SK-N-SH (cell line): ENCODE measurements at regions not wholly inside any gene's neighbourhood (a gene's known extent, or its start where the extent isn't known, plus 50 kb on each side); places are given as distances from the start of the nearest gene placed in this dataset.

Experiments used
- CTCF ChIA-PET: fragments of 300-600, 350-600 bp; formaldehyde crosslinking; extraction: SDS; loops from one replicate; lab custom pipeline; 2021; lab: Yijun Ruan, JAX
- POLR2A ChIA-PET: fragments of 350-600 bp; sonication (Branson Sonifier 250); formaldehyde crosslinking; extraction: SDS; loops from one replicate; lab custom pipeline; 2020; ENCODE audit warnings: antibody characterized with exemption, inconsistent platforms; lab: Yijun Ruan, JAX
- DNase-seq: peaks from one replicate; pipeline ENCODE4 v3.0.0; 2012
- H2AFZ ChIP-seq: fragments of 200-600 bp; sonication (generic); 2 replicates; pipeline ENCODE4 v1.8.1; 2016; ENCODE audit warnings: antibody characterized with exemption, mild to moderate bottlenecking, low read depth
- H3F3A ChIP-seq: fragments of 200-600 bp; sonication (generic); replicated peaks from 2 replicates; pipeline ENCODE3; 2016; ENCODE audit warnings: antibody characterized with exemption, mild to moderate bottlenecking; ENCODE audit not compliant: insufficient read depth
- H3K27ac ChIP-seq, 2 experiments: fragments of 200-500 bp in 1 of 2; fragments of 200-600 bp in 1 of 2; sonication (Bioruptor generic) in 1 of 2; sonication (generic), shearing (Covaris generic) in 1 of 2; 2 replicates each; pipeline versions ENCODE4 v1.5.1 to v1.6.1; 2014 to 2016; ENCODE audit warnings: low read depth in 2 of 2, inconsistent platforms in 1 of 2, low read length in 1 of 2, mild to moderate bottlenecking in 1 of 2, mixed read lengths in 1 of 2
- H3K27me3 ChIP-seq: fragments of 200-600 bp; sonication (generic), shearing (Covaris generic); 2 replicates; pipeline ENCODE4 v1.6.1; 2016; ENCODE audit warnings: mixed run types; ENCODE audit not compliant: insufficient read depth
- H3K36me3 ChIP-seq, 2 experiments: fragments of 200-500 bp in 1 of 2; fragments of 200-600 bp in 1 of 2; sonication (Bioruptor generic) in 1 of 2; sonication (generic) in 1 of 2; replicated peaks in 1 of 2; 2 replicates each; pipeline versions ENCODE3 to v1.5.1; 2014 to 2016; ENCODE audit warnings: low read length in 1 of 2, mild to moderate bottlenecking in 1 of 2; ENCODE audit not compliant: insufficient read depth in 2 of 2, control insufficient read depth in 1 of 2
- H3K4me1 ChIP-seq, 2 experiments: fragments of 200-500 bp in 1 of 2; fragments of 200-600 bp in 1 of 2; sonication (Bioruptor generic) in 1 of 2; sonication (generic), shearing (Covaris generic) in 1 of 2; 2 replicates each; pipeline versions ENCODE4 v1.5.1 to v1.6.1; 2014 to 2016; ENCODE audit warnings: low read depth in 1 of 2, low read length in 1 of 2, mixed run types in 1 of 2; ENCODE audit not compliant: insufficient read depth in 2 of 2, control insufficient read depth in 1 of 2
- H3K4me2 ChIP-seq: fragments of 200-600 bp; sonication (generic), shearing (Covaris generic); 2 replicates; pipeline ENCODE4 v1.6.1; 2017; ENCODE audit warnings: mixed run types
- H3K4me3 ChIP-seq, 2 experiments: fragments of 200-500 bp in 1 of 2; fragments of 200-600 bp in 1 of 2; sonication (Bioruptor generic) in 1 of 2; sonication (generic), shearing (Covaris generic) in 1 of 2; 2 replicates each; pipeline versions ENCODE4 v1.5.1 to v1.8.1; 2014 to 2016; ENCODE audit warnings: low read depth in 2 of 2, inconsistent platforms in 1 of 2, low read length in 1 of 2, mild to moderate bottlenecking in 1 of 2, mixed read lengths in 1 of 2, moderate library complexity in 1 of 2
- H3K79me2 ChIP-seq: fragments of 200-600 bp; sonication (generic); 2 replicates; pipeline ENCODE4 v1.8.1; 2017; ENCODE audit warnings: mild to moderate bottlenecking; ENCODE audit not compliant: insufficient read depth
- H3K9ac ChIP-seq: fragments of 200-600 bp; sonication (generic); 2 replicates; pipeline ENCODE4 v1.6.1; 2017; ENCODE audit warnings: mixed run types
- H3K9me2 ChIP-seq: fragments of 200-600 bp; sonication (generic); 2 replicates; pipeline ENCODE4 v1.6.1; 2017; ENCODE audit warnings: mixed run types
- H3K9me3 ChIP-seq: fragments of 200-600 bp; sonication (generic); 2 replicates; pipeline ENCODE4 v1.6.1; 2017; ENCODE audit warnings: mixed run types, mild to moderate bottlenecking, moderate library complexity
- H4K20me1 ChIP-seq: fragments of 200-600 bp; sonication (generic); 2 replicates; pipeline ENCODE4 v1.6.1; 2017; ENCODE audit warnings: mild to moderate bottlenecking, mixed run types; ENCODE audit not compliant: insufficient read depth
- ELF1 ChIP-seq: IDR thresholded peaks from 2 replicates; pipeline ENCODE4 v1.4.0; 2012
- EP300 ChIP-seq, 2 experiments: IDR thresholded peaks; 2 replicates each; pipeline versions ENCODE4 v1.4.0 to v1.6.1; 2012; ENCODE audit warnings: borderline replicate concordance in 1 of 2, low read depth in 1 of 2, low read length in 1 of 2
- EZH2phosphoT487 ChIP-seq: fragments of 200-600 bp; sonication (generic); IDR thresholded peaks from 2 replicates; pipeline ENCODE4 v1.6.1; 2017; ENCODE audit warnings: low read depth, mixed run types, mild to moderate bottlenecking, antibody characterized with exemption, moderate library complexity, borderline replicate concordance
- FOSL2 ChIP-seq: IDR thresholded peaks from 2 replicates; pipeline ENCODE4 v1.4.0; 2012; ENCODE audit warnings: low read depth, mild to moderate bottlenecking, moderate library complexity, borderline replicate concordance
- FOXJ3 ChIP-seq: sonication (generic); formaldehyde crosslinking; IDR thresholded peaks from 2 replicates; pipeline ENCODE4 v1.5.1; 2020; ENCODE audit warnings: mild to moderate bottlenecking, missing genetic modification reagents
- FOXM1 ChIP-seq: IDR thresholded peaks from 2 replicates; pipeline ENCODE4 v1.4.0; 2012; ENCODE audit warnings: low read depth, mild to moderate bottlenecking
- GATA2 ChIP-seq: sonication (generic); formaldehyde crosslinking; IDR thresholded peaks from 2 replicates; pipeline ENCODE4 v1.5.0; 2020; ENCODE audit warnings: mild to moderate bottlenecking, missing genetic modification reagents
- JUND ChIP-seq: IDR thresholded peaks from 2 replicates; pipeline ENCODE4 v1.4.0; 2012
- MEF2A ChIP-seq: IDR thresholded peaks from 2 replicates; pipeline ENCODE4 v1.4.0; 2012; ENCODE audit warnings: low read depth, borderline replicate concordance
- MXI1 ChIP-seq: IDR thresholded peaks from 2 replicates; pipeline ENCODE4 v1.6.1; 2012; ENCODE audit warnings: mild to moderate bottlenecking, low read depth, low read length, improper control_type of control experiment
- NRF1 ChIP-seq: IDR thresholded peaks from 2 replicates; pipeline ENCODE4 v1.6.1; 2012; ENCODE audit warnings: low read depth, mild to moderate bottlenecking, low read length
- RAD21 ChIP-seq: IDR thresholded peaks from 2 replicates; pipeline ENCODE4 v1.6.1; 2012; ENCODE audit warnings: mild to moderate bottlenecking, low read length
- RCOR1 ChIP-seq: fragments of 150-350 bp; IDR thresholded peaks from 2 replicates; pipeline ENCODE4 v1.6.1; 2017; ENCODE audit warnings: antibody characterized with exemption, low read length
- RFX5 ChIP-seq: IDR thresholded peaks from 2 replicates; pipeline ENCODE4 v1.6.1; 2012; ENCODE audit warnings: mild to moderate bottlenecking, improper control_type of control experiment, low read length
- RXRA ChIP-seq: IDR thresholded peaks from 2 replicates; pipeline ENCODE4 v1.4.0; 2012; ENCODE audit warnings: low read depth, mild to moderate bottlenecking, borderline replicate concordance
- SIN3A ChIP-seq: IDR thresholded peaks from 2 replicates; pipeline ENCODE4 v1.6.1; 2012; ENCODE audit warnings: low read depth, mild to moderate bottlenecking, low read length, moderate library complexity, borderline replicate concordance
- SMC3 ChIP-seq: IDR thresholded peaks from 2 replicates; pipeline ENCODE4 v1.6.1; 2012; ENCODE audit warnings: low read depth, low read length, improper control_type of control experiment
- TCF12 ChIP-seq: IDR thresholded peaks from 2 replicates; pipeline ENCODE4 v1.4.0; 2012
- YY1 ChIP-seq: IDR thresholded peaks from 2 replicates; pipeline ENCODE4 v1.4.0; 2012; ENCODE audit warnings: low read depth, mild to moderate bottlenecking
- WGBS: methylation state at CpG from one replicate; pipeline ENCODE4 v1.1.6; 2017; ENCODE audit warnings: low lambda C conversion rate; 5-methylcytosine and 5-hydroxymethylcytosine counted together
- TF ChIP-seq, protein P1 (sequence below): fragments of 200-600 bp; sonication (generic); IDR thresholded peaks from 2 replicates; pipeline ENCODE4 v1.6.1; 2017; ENCODE audit warnings: antibody characterized with exemption, mild to moderate bottlenecking, moderate library complexity
- TF ChIP-seq, protein P2 (sequence below): IDR thresholded peaks from 2 replicates; pipeline ENCODE4 v1.4.0; 2012; ENCODE audit warnings: low read depth
- TF ChIP-seq, protein P3 (sequence below): IDR thresholded peaks from 2 replicates; pipeline ENCODE4 v1.4.0; 2012; ENCODE audit warnings: low read depth, borderline replicate concordance
- TF ChIP-seq, protein P4 (sequence below): IDR thresholded peaks from 2 replicates; pipeline ENCODE4 v1.6.1; 2012; ENCODE audit warnings: mild to moderate bottlenecking, low read depth, low read length, moderate library complexity

DNA sequence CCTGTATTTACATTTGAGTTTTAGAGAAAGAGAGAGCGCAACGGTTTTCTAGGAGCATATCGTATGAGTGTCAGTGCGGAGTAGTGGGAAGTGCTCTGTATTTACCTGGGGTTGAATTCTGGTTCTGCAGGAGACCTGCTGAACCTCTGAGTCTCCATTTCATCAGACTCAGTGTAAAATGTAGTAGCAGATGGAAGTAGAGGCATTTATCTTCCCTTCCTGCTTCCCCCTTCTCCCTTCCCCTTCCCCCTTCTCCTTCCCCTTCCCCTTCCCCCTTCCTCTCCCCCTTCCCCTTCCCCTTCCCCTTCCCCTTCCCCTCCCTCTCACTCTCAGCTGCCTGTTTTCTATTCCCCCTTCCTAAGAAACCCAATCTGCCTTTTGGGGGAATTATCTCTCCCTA lies 426.9 kb downstream of the NPIPA7 start (continued):
- no peak for TF ChIP-seq MXI1
- TF ChIP-seq EP300 (IDR thresholded peaks at IDR 0.05; ENCODE audit: borderline replicate concordance in 1 of 2, low read depth in 1 of 2, low read length in 1 of 2) = no peak
- TF ChIP-seq RFX5 = no peak
- TF ChIP-seq JUND = no peak
- TF ChIP-seq RXRA = no peak
- TF ChIP-seq, protein P1, sequence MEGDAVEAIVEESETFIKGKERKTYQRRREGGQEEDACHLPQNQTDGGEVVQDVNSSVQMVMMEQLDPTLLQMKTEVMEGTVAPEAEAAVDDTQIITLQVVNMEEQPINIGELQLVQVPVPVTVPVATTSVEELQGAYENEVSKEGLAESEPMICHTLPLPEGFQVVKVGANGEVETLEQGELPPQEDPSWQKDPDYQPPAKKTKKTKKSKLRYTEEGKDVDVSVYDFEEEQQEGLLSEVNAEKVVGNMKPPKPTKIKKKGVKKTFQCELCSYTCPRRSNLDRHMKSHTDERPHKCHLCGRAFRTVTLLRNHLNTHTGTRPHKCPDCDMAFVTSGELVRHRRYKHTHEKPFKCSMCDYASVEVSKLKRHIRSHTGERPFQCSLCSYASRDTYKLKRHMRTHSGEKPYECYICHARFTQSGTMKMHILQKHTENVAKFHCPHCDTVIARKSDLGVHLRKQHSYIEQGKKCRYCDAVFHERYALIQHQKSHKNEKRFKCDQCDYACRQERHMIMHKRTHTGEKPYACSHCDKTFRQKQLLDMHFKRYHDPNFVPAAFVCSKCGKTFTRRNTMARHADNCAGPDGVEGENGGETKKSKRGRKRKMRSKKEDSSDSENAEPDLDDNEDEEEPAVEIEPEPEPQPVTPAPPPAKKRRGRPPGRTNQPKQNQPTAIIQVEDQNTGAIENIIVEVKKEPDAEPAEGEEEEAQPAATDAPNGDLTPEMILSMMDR = no peak
- TF ChIP-seq FOXM1 = no peak

DNA sequence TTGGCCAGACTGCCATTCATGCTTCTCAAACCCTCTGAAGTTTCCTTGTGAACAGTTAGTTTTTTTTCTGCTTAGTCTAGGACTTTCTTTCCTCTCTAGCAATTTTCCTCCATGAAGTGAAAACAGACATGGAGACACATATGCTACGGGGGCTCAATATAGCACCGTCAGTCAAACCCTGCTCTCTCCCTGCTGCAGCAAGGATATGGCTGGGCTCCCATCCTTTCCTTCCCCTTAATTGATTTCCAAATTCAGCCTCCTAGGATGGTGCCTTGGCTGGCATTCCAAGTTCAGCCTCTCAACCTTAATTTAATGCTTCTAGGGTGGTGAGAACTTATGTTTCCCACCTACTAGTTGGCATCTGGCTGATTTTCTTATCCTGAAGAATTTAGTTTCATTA lies 436.7 kb downstream of the NPIPA7 start:
- H4K20me1 ChIP-seq = no peaks in the 10 kb centered on the region
- no peak for DNase-seq
- no peak overlapping the region for H2AFZ ChIP-seq
- no peak overlapping the region for H3K4me2 ChIP-seq
- CTCF ChIA-PET = no interaction called here
- no peaks in the 10 kb centered on the region for H3K9me3 ChIP-seq
- H3K36me3 ChIP-seq = no peaks in the 10 kb centered on the region
- H3K9me2 ChIP-seq = no peaks in the 10 kb centered on the region
- TF ChIP-seq, protein P2, sequence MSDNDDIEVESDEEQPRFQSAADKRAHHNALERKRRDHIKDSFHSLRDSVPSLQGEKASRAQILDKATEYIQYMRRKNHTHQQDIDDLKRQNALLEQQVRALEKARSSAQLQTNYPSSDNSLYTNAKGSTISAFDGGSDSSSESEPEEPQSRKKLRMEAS = no peak
- TF ChIP-seq RCOR1 = no peak
- no peak for TF ChIP-seq FOXJ3 (CRISPR knock-in tag)
- TF ChIP-seq MEF2A = no peak
- TF ChIP-seq GATA2 (CRISPR knock-in tag) = no peak
- no peak for TF ChIP-seq JUND
- TF ChIP-seq SMC3 = no peak
- no peak for TF ChIP-seq TCF12
- H3K4me3 ChIP-seq = no peak overlapping the region
- H3K79me2 ChIP-seq = no peaks in the 10 kb centered on the region
- POLR2A ChIA-PET = no interaction called here
- H3K27ac ChIP-seq = no peak overlapping the region
- no peaks in the 10 kb centered on the region for H3K4me1 ChIP-seq
- H3F3A ChIP-seq = no peaks in the 10 kb centered on the region
- WGBS = 21% methylated on average over 2 of the region's 2 CpGs
- no peak overlapping the region for H3K9ac ChIP-seq
- no peaks in the 10 kb centered on the region for H3K27me3 ChIP-seq

DNA sequence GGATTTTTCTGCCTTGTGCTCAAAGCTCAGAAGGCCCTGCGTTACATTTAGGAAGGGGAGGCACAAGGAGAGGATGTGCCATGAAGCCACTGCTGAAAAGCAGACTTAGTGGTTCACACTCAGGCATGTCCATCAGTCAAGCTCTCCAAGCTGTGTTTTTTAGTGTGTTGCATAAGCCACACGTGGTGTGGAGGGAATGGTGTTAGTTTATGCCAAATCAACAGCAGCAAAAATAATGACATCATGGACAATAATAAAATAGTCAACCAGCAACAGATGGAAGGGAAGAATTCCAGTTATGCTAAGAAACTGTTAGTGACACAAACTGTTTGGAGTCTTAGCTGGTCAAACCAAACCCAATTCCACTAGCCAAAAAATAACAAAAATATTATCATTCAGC lies 438.3 kb downstream of the NPIPA7 start:
- H3K9me3 ChIP-seq = no peaks in the 10 kb centered on the region
- H3K27me3 ChIP-seq = no peaks in the 10 kb centered on the region
- no peaks in the 10 kb centered on the region for H3K4me1 ChIP-seq
- no peak overlapping the region for H3K4me2 ChIP-seq
- ChIA-PET POLR2A (no interaction called here), CTCF (interaction anchor here (1.2 kb wide), 1 partner anchor 10 kb away, joined by 3 read pairs; no protein-coding TSS in a partner anchor)
- H3K4me3 ChIP-seq = no peak overlapping the region
- H3K9me2 ChIP-seq = no peaks in the 10 kb centered on the region
- no peaks in the 10 kb centered on the region for H4K20me1 ChIP-seq
- no peaks in the 10 kb centered on the region for H3K36me3 ChIP-seq
- no peaks in the 10 kb centered on the region for H3K79me2 ChIP-seq
- H3K27ac ChIP-seq = no peak overlapping the region
- H3K9ac ChIP-seq = no peak overlapping the region
- no peaks in the 10 kb centered on the region for H3F3A ChIP-seq
- 24% methylated on average over 2 of the region's 2 CpGs for WGBS
- no peak overlapping the region for H2AFZ ChIP-seq
- no peak for DNase-seq
- no peak for TF ChIP-seq RXRA
- TF ChIP-seq SIN3A = no peak
- TF ChIP-seq TCF12 = no peak
- TF ChIP-seq RAD21 = no peak
- no peak for TF ChIP-seq ELF1
- no peak for TF ChIP-seq YY1
- TF ChIP-seq EZH2phosphoT487 = no peak
- TF ChIP-seq NRF1 = no peak
- TF ChIP-seq FOSL2 = no peak
- TF ChIP-seq GATA2 (CRISPR knock-in tag) = no peak
- TF ChIP-seq MXI1 = no peak
- TF ChIP-seq, protein P3, sequence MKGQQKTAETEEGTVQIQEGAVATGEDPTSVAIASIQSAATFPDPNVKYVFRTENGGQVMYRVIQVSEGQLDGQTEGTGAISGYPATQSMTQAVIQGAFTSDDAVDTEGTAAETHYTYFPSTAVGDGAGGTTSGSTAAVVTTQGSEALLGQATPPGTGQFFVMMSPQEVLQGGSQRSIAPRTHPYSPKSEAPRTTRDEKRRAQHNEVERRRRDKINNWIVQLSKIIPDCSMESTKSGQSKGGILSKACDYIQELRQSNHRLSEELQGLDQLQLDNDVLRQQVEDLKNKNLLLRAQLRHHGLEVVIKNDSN = no peak
- TF ChIP-seq MEF2A = no peak
- TF ChIP-seq, protein P4, sequence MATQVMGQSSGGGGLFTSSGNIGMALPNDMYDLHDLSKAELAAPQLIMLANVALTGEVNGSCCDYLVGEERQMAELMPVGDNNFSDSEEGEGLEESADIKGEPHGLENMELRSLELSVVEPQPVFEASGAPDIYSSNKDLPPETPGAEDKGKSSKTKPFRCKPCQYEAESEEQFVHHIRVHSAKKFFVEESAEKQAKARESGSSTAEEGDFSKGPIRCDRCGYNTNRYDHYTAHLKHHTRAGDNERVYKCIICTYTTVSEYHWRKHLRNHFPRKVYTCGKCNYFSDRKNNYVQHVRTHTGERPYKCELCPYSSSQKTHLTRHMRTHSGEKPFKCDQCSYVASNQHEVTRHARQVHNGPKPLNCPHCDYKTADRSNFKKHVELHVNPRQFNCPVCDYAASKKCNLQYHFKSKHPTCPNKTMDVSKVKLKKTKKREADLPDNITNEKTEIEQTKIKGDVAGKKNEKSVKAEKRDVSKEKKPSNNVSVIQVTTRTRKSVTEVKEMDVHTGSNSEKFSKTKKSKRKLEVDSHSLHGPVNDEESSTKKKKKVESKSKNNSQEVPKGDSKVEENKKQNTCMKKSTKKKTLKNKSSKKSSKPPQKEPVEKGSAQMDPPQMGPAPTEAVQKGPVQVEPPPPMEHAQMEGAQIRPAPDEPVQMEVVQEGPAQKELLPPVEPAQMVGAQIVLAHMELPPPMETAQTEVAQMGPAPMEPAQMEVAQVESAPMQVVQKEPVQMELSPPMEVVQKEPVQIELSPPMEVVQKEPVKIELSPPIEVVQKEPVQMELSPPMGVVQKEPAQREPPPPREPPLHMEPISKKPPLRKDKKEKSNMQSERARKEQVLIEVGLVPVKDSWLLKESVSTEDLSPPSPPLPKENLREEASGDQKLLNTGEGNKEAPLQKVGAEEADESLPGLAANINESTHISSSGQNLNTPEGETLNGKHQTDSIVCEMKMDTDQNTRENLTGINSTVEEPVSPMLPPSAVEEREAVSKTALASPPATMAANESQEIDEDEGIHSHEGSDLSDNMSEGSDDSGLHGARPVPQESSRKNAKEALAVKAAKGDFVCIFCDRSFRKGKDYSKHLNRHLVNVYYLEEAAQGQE = no peak
- TF ChIP-seq FOXJ3 (CRISPR knock-in tag) = no peak
